Keratinocyte (primary cell): ENCODE measurements at regions not wholly inside any gene's neighbourhood (a gene's known extent, or its start where the extent isn't known, plus 50 kb on each side); places are given as distances from the start of the nearest gene placed in this dataset.

Experiments
- DNase-seq: peaks from one replicate; pipeline ENCODE4 v3.0.0-alpha.2; 2011; ENCODE audit warnings: low read depth, missing footprints, low spot score
- FAIRE-seq: peaks from 2 replicates; lab custom pipeline; 2011; peaks lifted over from hg19 to GRCh38; lab: Jason Lieb, UNC
- H2AFZ ChIP-seq: 2 replicates; pipeline ENCODE4 v1.6.0; 2012; ENCODE audit warnings: low read length, control low read depth, inconsistent platforms; ENCODE audit not compliant: control insufficient read depth
- H3K27ac ChIP-seq: 2 replicates; pipeline ENCODE4 v1.5.1; 2011; ENCODE audit warnings: low read length; ENCODE audit not compliant: control insufficient read depth, insufficient read depth
- H3K27me3 ChIP-seq: 3 replicates; pipeline ENCODE4 v1.6.0; 2011; ENCODE audit warnings: low read length; ENCODE audit not compliant: control insufficient read depth, insufficient read depth; ENCODE audit errors: extremely low read depth
- H3K36me3 ChIP-seq, 2 experiments: 2 replicates in 1 of 2; 3 replicates in 1 of 2; pipeline ENCODE4 v1.5.1; 2011; ENCODE audit warnings: low read length in 2 of 2, mild to moderate bottlenecking in 1 of 2; ENCODE audit not compliant: control insufficient read depth in 2 of 2, insufficient read depth in 2 of 2; ENCODE audit errors: extremely low read depth in 1 of 2
- H3K4me1 ChIP-seq: 3 replicates; pipeline ENCODE4 v1.5.1; 2011; ENCODE audit warnings: low read length; ENCODE audit not compliant: control insufficient read depth, insufficient read depth; ENCODE audit errors: extremely low read depth
- H3K4me2 ChIP-seq: 3 replicates; pipeline ENCODE4 v1.6.0; 2011; ENCODE audit warnings: low read depth, low read length; ENCODE audit not compliant: control insufficient read depth, insufficient read depth; ENCODE audit errors: extremely low read depth
- H3K4me3 ChIP-seq, 3 experiments: fragments of 200-600 bp in 1 of 3; sonication (generic) in 1 of 3; 2 replicates in 2 of 3; 3 replicates in 1 of 3; pipeline ENCODE4 v1.5.1; 2011 to 2016; ENCODE audit warnings: low read length in 3 of 3, mild to moderate bottlenecking in 3 of 3, control low read depth in 2 of 3, inconsistent platforms in 1 of 3, low read depth in 1 of 3, mixed read lengths in 1 of 3, mixed run types in 1 of 3, moderate library complexity in 1 of 3; ENCODE audit not compliant: control insufficient read depth in 2 of 3, insufficient read depth in 2 of 3; ENCODE audit errors: extremely low read depth in 1 of 3
- H3K79me2 ChIP-seq: 2 replicates; pipeline ENCODE4 v1.6.0; 2012; ENCODE audit warnings: low read length; ENCODE audit not compliant: control insufficient read depth, insufficient read depth
- H3K9ac ChIP-seq: 3 replicates; pipeline ENCODE4 v1.6.0; 2011; ENCODE audit warnings: low read length; ENCODE audit not compliant: control insufficient read depth, insufficient read depth; ENCODE audit errors: extremely low read depth
- H3K9me1 ChIP-seq: 3 replicates; pipeline ENCODE4 v1.6.0; 2011; ENCODE audit warnings: low read length; ENCODE audit not compliant: control insufficient read depth, insufficient read depth; ENCODE audit errors: extremely low read depth
- H3K9me3 ChIP-seq: 2 replicates; pipeline ENCODE4 v1.5.1; 2012; ENCODE audit warnings: low read depth, low read length; ENCODE audit not compliant: control insufficient read depth
- H4K20me1 ChIP-seq: 3 replicates; pipeline ENCODE4 v1.6.0; 2011; ENCODE audit warnings: low read length; ENCODE audit not compliant: control insufficient read depth, insufficient read depth; ENCODE audit errors: extremely low read depth
- EZH2 ChIP-seq: IDR thresholded peaks from one replicate; pipeline ENCODE4 v1.6.1; 2012; ENCODE audit warnings: inconsistent platforms, mild to moderate bottlenecking, low read length, moderate library complexity
- dilution Hi-C: fragments of 300-500 bp; cut with MboI; formaldehyde crosslinking; loops from one replicate; pipeline ENCODE4 v1.7.0; 2020; ENCODE audit warnings: low sequenced_read_pairs; ENCODE audit not compliant: extremely low pct_ligation_motif_present
- TF ChIP-seq, protein P1 (sequence below), 3 experiments: IDR thresholded peaks in 1 of 3; conservative IDR thresholded peaks in 1 of 3; optimal IDR thresholded peaks in 1 of 3; 2 replicates in 2 of 3; 3 replicates in 1 of 3; pipeline versions ENCODE3 to v1.5.1; 2011; ENCODE audit warnings: low read length in 3 of 3, mild to moderate bottlenecking in 3 of 3, moderate library complexity in 2 of 3, control low read depth in 1 of 3, inconsistent platforms in 1 of 3; ENCODE audit not compliant: insufficient read depth in 2 of 3; ENCODE audit errors: extremely low read depth in 1 of 3

GRCh38 chr11:70779433-70780245 is 381.3 kb downstream of the CTTN start:
- Histone ChIP-seq H3K27me3 (no peaks in the 10 kb centered on the region), H3K9me3 (peaks cover 6% of the 10 kb centered on the region), H3K79me2 (no peaks in the 10 kb centered on the region), H3K27ac (no peak overlapping the region), H3K36me3 (no peaks in the 10 kb centered on the region), H3K4me2 (no peak overlapping the region), H3K9ac (no peak overlapping the region), H3K9me1 (no peaks in the 10 kb centered on the region), H3K4me1 (no peaks in the 10 kb centered on the region), H3K4me3 (no peak overlapping the region), H4K20me1 (no peaks in the 10 kb centered on the region), H2AFZ (no peak overlapping the region)
- dilution Hi-C loops, result no loop called here
- FAIRE-seq, result no peak
- TF ChIP-seq, protein P1, sequence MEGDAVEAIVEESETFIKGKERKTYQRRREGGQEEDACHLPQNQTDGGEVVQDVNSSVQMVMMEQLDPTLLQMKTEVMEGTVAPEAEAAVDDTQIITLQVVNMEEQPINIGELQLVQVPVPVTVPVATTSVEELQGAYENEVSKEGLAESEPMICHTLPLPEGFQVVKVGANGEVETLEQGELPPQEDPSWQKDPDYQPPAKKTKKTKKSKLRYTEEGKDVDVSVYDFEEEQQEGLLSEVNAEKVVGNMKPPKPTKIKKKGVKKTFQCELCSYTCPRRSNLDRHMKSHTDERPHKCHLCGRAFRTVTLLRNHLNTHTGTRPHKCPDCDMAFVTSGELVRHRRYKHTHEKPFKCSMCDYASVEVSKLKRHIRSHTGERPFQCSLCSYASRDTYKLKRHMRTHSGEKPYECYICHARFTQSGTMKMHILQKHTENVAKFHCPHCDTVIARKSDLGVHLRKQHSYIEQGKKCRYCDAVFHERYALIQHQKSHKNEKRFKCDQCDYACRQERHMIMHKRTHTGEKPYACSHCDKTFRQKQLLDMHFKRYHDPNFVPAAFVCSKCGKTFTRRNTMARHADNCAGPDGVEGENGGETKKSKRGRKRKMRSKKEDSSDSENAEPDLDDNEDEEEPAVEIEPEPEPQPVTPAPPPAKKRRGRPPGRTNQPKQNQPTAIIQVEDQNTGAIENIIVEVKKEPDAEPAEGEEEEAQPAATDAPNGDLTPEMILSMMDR (optimal IDR thresholded peaks at IDR 0.05 in 1 of 3, IDR thresholded peaks at IDR 0.05 in 1 of 3, conservative IDR thresholded peaks at IDR 0.05 in 1 of 3; ENCODE audit: extremely low read depth in 1 of 3, insufficient read depth in 2 of 3, low read length in 3 of 3), result no peak
- TF ChIP-seq EZH2, result no peak
- no peak for DNase-seq

- Histone ChIP-seq H3K9ac (no peak overlapping the region), H3K9me1 (no peaks in the 10 kb centered on the region), H3K79me2 (no peaks in the 10 kb centered on the region), H3K4me2 (no peak overlapping the region), H3K27ac (no peak overlapping the region), H4K20me1 (no peaks in the 10 kb centered on the region), H3K9me3 (peaks cover 6% of the 10 kb centered on the region), H3K4me1 (no peaks in the 10 kb centered on the region), H3K36me3 (no peaks in the 10 kb centered on the region), H3K4me3 (no peak overlapping the region), H2AFZ (no peak overlapping the region), H3K27me3 (no peaks in the 10 kb centered on the region)
- FAIRE-seq (no peak), DNase-seq (no peak)
- no peak for TF ChIP-seq EZH2
- TF ChIP-seq, protein P1 (optimal IDR thresholded peaks at IDR 0.05 in 1 of 3, IDR thresholded peaks at IDR 0.05 in 1 of 3, conservative IDR thresholded peaks at IDR 0.05 in 1 of 3; ENCODE audit: extremely low read depth in 1 of 3, insufficient read depth in 2 of 3, low read length in 3 of 3), result no peak
- dilution Hi-C loops, result no loop called here
These were observed 381.9 kb downstream of the CTTN start for GRCh38 chr11:70780246-70780535.
